H9 (cell line): ENCODE measurements at regions not wholly inside any gene's neighbourhood (a gene's known extent, or its start where the extent isn't known, plus 50 kb on each side); places are given as distances from the start of the nearest gene placed in this dataset.

Experiments
- DNase-seq: peaks from one replicate; pipeline ENCODE4 v3.0.0-alpha.2; 2017
- H2AFZ ChIP-seq: one replicate; pipeline ENCODE4 v1.6.1; 2013; ENCODE audit warnings: mild to moderate bottlenecking, low read length, control low read depth, moderate library complexity
- H2AK5ac ChIP-seq: 2 replicates; pipeline ENCODE4 v1.6.1; 2013; ENCODE audit warnings: low read length, control low read depth, mixed read lengths; ENCODE audit not compliant: insufficient read length
- H2BK120ac ChIP-seq: one replicate; pipeline ENCODE4 v1.6.1; 2013; ENCODE audit warnings: low read depth, mild to moderate bottlenecking, low read length, control low read depth, inconsistent platforms; ENCODE audit not compliant: poor library complexity, severe bottlenecking
- H2BK12ac ChIP-seq: 2 replicates; pipeline ENCODE4 v1.6.1; 2013; ENCODE audit warnings: low read length, control low read depth, mixed read lengths, low read depth; ENCODE audit not compliant: insufficient read length
- H2BK15ac ChIP-seq: 2 replicates; pipeline ENCODE4 v1.6.1; 2013; ENCODE audit warnings: low read depth, low read length, control low read depth
- H2BK20ac ChIP-seq: one replicate; pipeline ENCODE4 v1.6.1; 2013; ENCODE audit warnings: low read depth, mild to moderate bottlenecking, low read length, control low read depth, inconsistent platforms; ENCODE audit not compliant: poor library complexity, severe bottlenecking
- H2BK5ac ChIP-seq: 2 replicates; pipeline ENCODE4 v1.6.1; 2013; ENCODE audit warnings: low read length, control low read depth, mixed read lengths; ENCODE audit not compliant: insufficient read length
- H3K14ac ChIP-seq: 2 replicates; pipeline ENCODE4 v1.6.1; 2013; ENCODE audit warnings: low read length, control low read depth; ENCODE audit not compliant: insufficient read depth
- H3K18ac ChIP-seq: 2 replicates; pipeline ENCODE4 v1.6.1; 2013; ENCODE audit warnings: low read depth, mild to moderate bottlenecking, mixed read lengths, low read length, control low read depth; ENCODE audit not compliant: insufficient read length
- H3K23ac ChIP-seq: 2 replicates; pipeline ENCODE4 v1.6.1; 2013; ENCODE audit warnings: low read length, control low read depth, mixed read lengths, low read depth; ENCODE audit not compliant: insufficient read length
- H3K23me2 ChIP-seq: 2 replicates; pipeline ENCODE4 v1.6.1; 2013; ENCODE audit warnings: low read depth, mild to moderate bottlenecking, mixed read lengths, low read length, control low read depth; ENCODE audit not compliant: insufficient read length, poor library complexity, severe bottlenecking
- H3K27ac ChIP-seq: 2 replicates; pipeline ENCODE4 v1.5.1; 2013; ENCODE audit warnings: low read length, control low read depth, mixed read lengths, low read depth; ENCODE audit not compliant: insufficient read length
- H3K27me3 ChIP-seq: 2 replicates; pipeline ENCODE4 v1.6.1; 2013; ENCODE audit warnings: low read length, control low read depth, inconsistent platforms; ENCODE audit not compliant: insufficient read depth
- H3K4ac ChIP-seq: 2 replicates; pipeline ENCODE4 v1.6.1; 2013; ENCODE audit warnings: low read depth, mild to moderate bottlenecking, control low read depth, inconsistent platforms, low read length, moderate library complexity
- H3K4me1 ChIP-seq: 2 replicates; pipeline ENCODE4 v1.6.1; 2013; ENCODE audit warnings: low read length, control low read depth, inconsistent platforms; ENCODE audit not compliant: insufficient read depth
- H3K4me2 ChIP-seq: 2 replicates; pipeline ENCODE4 v1.6.1; 2013; ENCODE audit warnings: low read length, control low read depth, mixed read lengths; ENCODE audit not compliant: insufficient read length, insufficient read depth
- H3K56ac ChIP-seq: 2 replicates; pipeline ENCODE4 v1.6.1; 2013; ENCODE audit warnings: low read depth, mild to moderate bottlenecking, mixed read lengths, low read length, control low read depth; ENCODE audit not compliant: insufficient read length
- H3K79me1 ChIP-seq: 2 replicates; pipeline ENCODE4 v1.6.1; 2013; ENCODE audit warnings: low read depth, mild to moderate bottlenecking, moderate library complexity, low read length, control low read depth, inconsistent platforms; ENCODE audit not compliant: insufficient read depth, poor library complexity, severe bottlenecking
- H3K79me2 ChIP-seq: 2 replicates; pipeline ENCODE4 v1.6.1; 2013; ENCODE audit warnings: low read length, control low read depth, inconsistent platforms; ENCODE audit not compliant: insufficient read depth
- H3K9ac ChIP-seq: 2 replicates; pipeline ENCODE4 v1.6.1; 2013; ENCODE audit warnings: low read length, control low read depth, mixed read lengths; ENCODE audit not compliant: insufficient read length; ENCODE audit errors: extremely low read depth
- H3K9me3 ChIP-seq: one replicate; pipeline ENCODE4 v1.6.1; 2013; ENCODE audit warnings: low read depth, low read length, inconsistent platforms; ENCODE audit not compliant: control insufficient read depth
- H3T11ph ChIP-seq: one replicate; pipeline ENCODE4 v1.6.1; 2013; ENCODE audit warnings: mild to moderate bottlenecking, low read length, control low read depth, inconsistent platforms
- H4K20me1 ChIP-seq: one replicate; pipeline ENCODE4 v1.6.1; 2013; ENCODE audit not compliant: control insufficient read depth, insufficient read length, insufficient read depth
- H4K5ac ChIP-seq: 2 replicates; pipeline ENCODE4 v1.6.1; 2013; ENCODE audit warnings: low read depth, mild to moderate bottlenecking, mixed read lengths, low read length, control low read depth; ENCODE audit not compliant: insufficient read length
- H4K8ac ChIP-seq: replicated peaks from 2 replicates; pipeline ENCODE4 v1.6.1; 2013; ENCODE audit warnings: low read length, control low read depth, mixed read lengths, low read depth; ENCODE audit not compliant: insufficient read length
- H4K91ac ChIP-seq: 2 replicates; pipeline ENCODE4 v1.6.1; 2013; ENCODE audit warnings: low read depth, mild to moderate bottlenecking, moderate library complexity, mixed read lengths, low read length, control low read depth; ENCODE audit not compliant: insufficient read length
- H3K27ac Mint-ChIP-seq, 3 experiments: 2 replicates in 2 of 3; 3 replicates in 1 of 3; pipeline ENCODE4 v1.8.0; 2020 to 2021; ENCODE audit warnings: mixed read lengths in 3 of 3, mild to moderate bottlenecking in 1 of 3, moderate library complexity in 1 of 3
- H3K27me3 Mint-ChIP-seq: 2 replicates; pipeline ENCODE4 v1.8.0; 2021; ENCODE audit warnings: low read depth, mild to moderate bottlenecking, moderate library complexity, mixed read lengths
- H3K36me3 Mint-ChIP-seq, 3 experiments: 2 replicates in 2 of 3; 3 replicates in 1 of 3; pipeline ENCODE4 v1.8.0; 2020 to 2021; ENCODE audit warnings: low read depth in 3 of 3, mixed read lengths in 3 of 3; ENCODE audit not compliant: insufficient read depth in 1 of 3
- H3K4me1 Mint-ChIP-seq, 2 experiments: 2 replicates each; pipeline ENCODE4 v1.8.0; 2020; ENCODE audit warnings: mixed read lengths in 2 of 2
- H3K4me3 Mint-ChIP-seq, 2 experiments: 2 replicates in 1 of 2; 3 replicates in 1 of 2; pipeline ENCODE4 v1.8.0; 2020 to 2021; ENCODE audit warnings: mild to moderate bottlenecking in 2 of 2, mixed read lengths in 2 of 2, moderate library complexity in 1 of 2
- H3K9me3 Mint-ChIP-seq, 2 experiments: 2 replicates in 1 of 2; 3 replicates in 1 of 2; pipeline ENCODE4 v1.8.0; 2020; ENCODE audit warnings: mild to moderate bottlenecking in 2 of 2, mixed read lengths in 2 of 2, moderate library complexity in 1 of 2
- WGBS: extraction: QIAGEN DNeasy Blood & Tissue Kit; methylation state at CpG from one replicate; pipeline ENCODE4 v1.1.7; 2013; ENCODE audit warnings: missing lambda C conversion rate, low lambda C conversion rate, mixed read lengths; ENCODE audit not compliant: insufficient read length; ENCODE audit errors: extremely low coverage; 5-methylcytosine and 5-hydroxymethylcytosine counted together
- TF ChIP-seq, protein P1 (sequence below): fragments of 200-600 bp; sonication (generic); conservative IDR thresholded peaks from 3 replicates; pipeline ENCODE4 v1.8.0; 2021; ENCODE audit warnings: antibody characterized with exemption, mild to moderate bottlenecking

DNA sequence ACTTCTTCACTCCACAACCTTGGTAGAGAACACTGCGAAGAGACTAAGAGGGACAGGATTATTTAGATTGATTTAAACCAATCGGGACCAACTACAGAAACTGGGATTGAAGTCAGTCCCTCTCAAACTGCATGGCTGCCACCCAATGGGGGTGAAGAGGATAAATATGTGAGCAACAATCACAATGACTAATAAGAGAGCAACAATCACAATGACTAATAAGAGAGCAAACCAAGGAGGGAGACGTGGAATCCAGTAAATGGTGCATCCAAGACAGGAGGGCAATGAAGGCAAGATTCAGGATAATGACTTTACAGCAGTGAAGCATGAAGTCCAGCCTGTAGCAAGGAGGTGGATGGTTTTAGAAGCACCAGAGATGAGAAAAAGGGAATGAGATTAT, 322.8 kb downstream of the TTLL7 start:
- Histone ChIP-seq H4K91ac (no peak overlapping the region), H3K23me2 (no peaks in the 10 kb centered on the region), H4K8ac (no peak overlapping the region), H2BK120ac (no peak overlapping the region), H2BK20ac (no peak overlapping the region), H2AK5ac (no peak overlapping the region), H2AFZ (no peak overlapping the region), H3K4me2 (no peak overlapping the region), H3K23ac (no peak overlapping the region), H3K18ac (no peak overlapping the region), H3K9me3 (no peaks in the 10 kb centered on the region), H3K56ac (no peak overlapping the region), H3K14ac (no peak overlapping the region), H3K27ac (no peak overlapping the region), H3K79me2 (no peaks in the 10 kb centered on the region), H3K4me1 (no peaks in the 10 kb centered on the region), H4K20me1 (no peaks in the 10 kb centered on the region), H3K9ac (no peak overlapping the region), H2BK15ac (no peak overlapping the region), H3K27me3 (no peaks in the 10 kb centered on the region), H4K5ac (no peak overlapping the region), H2BK12ac (no peak overlapping the region), H3K79me1 (no peaks in the 10 kb centered on the region), H3K4ac (no peak overlapping the region), H3T11ph (no peak overlapping the region), H2BK5ac (no peak overlapping the region)
- Mint-ChIP-seq H3K27me3 (no peaks in the 10 kb centered on the region), H3K36me3 (no peaks in the 10 kb centered on the region), H3K27ac (no peak overlapping the region), H3K4me1 (no peaks in the 10 kb centered on the region), H3K9me3 (no peaks in the 10 kb centered on the region), H3K4me3 (no peak overlapping the region)
- WGBS: no CpG with 5 or more reads among the region's 3 CpGs
- DNase-seq: no peak
- TF ChIP-seq, protein P1, sequence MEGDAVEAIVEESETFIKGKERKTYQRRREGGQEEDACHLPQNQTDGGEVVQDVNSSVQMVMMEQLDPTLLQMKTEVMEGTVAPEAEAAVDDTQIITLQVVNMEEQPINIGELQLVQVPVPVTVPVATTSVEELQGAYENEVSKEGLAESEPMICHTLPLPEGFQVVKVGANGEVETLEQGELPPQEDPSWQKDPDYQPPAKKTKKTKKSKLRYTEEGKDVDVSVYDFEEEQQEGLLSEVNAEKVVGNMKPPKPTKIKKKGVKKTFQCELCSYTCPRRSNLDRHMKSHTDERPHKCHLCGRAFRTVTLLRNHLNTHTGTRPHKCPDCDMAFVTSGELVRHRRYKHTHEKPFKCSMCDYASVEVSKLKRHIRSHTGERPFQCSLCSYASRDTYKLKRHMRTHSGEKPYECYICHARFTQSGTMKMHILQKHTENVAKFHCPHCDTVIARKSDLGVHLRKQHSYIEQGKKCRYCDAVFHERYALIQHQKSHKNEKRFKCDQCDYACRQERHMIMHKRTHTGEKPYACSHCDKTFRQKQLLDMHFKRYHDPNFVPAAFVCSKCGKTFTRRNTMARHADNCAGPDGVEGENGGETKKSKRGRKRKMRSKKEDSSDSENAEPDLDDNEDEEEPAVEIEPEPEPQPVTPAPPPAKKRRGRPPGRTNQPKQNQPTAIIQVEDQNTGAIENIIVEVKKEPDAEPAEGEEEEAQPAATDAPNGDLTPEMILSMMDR: no peak
